Neuronal stem cell (in vitro differentiated cells): ENCODE measurements at regions not wholly inside any gene's neighbourhood (a gene's known extent, or its start where the extent isn't known, plus 50 kb on each side); places are given as distances from the start of the nearest gene placed in this dataset.

Experiments used
- DNase-seq: peaks from one replicate; pipeline ENCODE4 v3.0.0-alpha.2; 2013; ENCODE audit warnings: low spot score
- H2AFZ ChIP-seq: one replicate; pipeline ENCODE4 v1.6.1; 2013; ENCODE audit warnings: mild to moderate bottlenecking, low read length, inconsistent platforms
- H2AK5ac ChIP-seq: 2 replicates; pipeline ENCODE4 v1.6.1; 2013; ENCODE audit warnings: low read depth, mild to moderate bottlenecking, inconsistent platforms, low read length, moderate library complexity, mixed read lengths
- H2BK120ac ChIP-seq: 2 replicates; pipeline ENCODE4 v1.6.1; 2013; ENCODE audit warnings: low read depth, mild to moderate bottlenecking, inconsistent platforms, low read length, moderate library complexity, mixed read lengths
- H2BK12ac ChIP-seq: one replicate; pipeline ENCODE4 v1.6.1; 2013; ENCODE audit warnings: low read length, inconsistent platforms
- H2BK15ac ChIP-seq: 2 replicates; pipeline ENCODE4 v1.6.1; 2013; ENCODE audit warnings: mild to moderate bottlenecking, low read length, inconsistent platforms, mixed read lengths
- H2BK5ac ChIP-seq: one replicate; pipeline ENCODE4 v1.6.1; 2013; ENCODE audit warnings: inconsistent platforms, mild to moderate bottlenecking, low read length, moderate library complexity
- H3K14ac ChIP-seq: one replicate; pipeline ENCODE4 v1.6.1; 2013; ENCODE audit warnings: low read length, inconsistent platforms
- H3K18ac ChIP-seq: 2 replicates; pipeline ENCODE4 v1.6.1; 2013; ENCODE audit warnings: low read length, inconsistent platforms
- H3K23ac ChIP-seq: 2 replicates; pipeline ENCODE4 v1.6.1; 2013; ENCODE audit warnings: low read depth, mild to moderate bottlenecking, mixed read lengths, low read length, inconsistent platforms; ENCODE audit not compliant: poor library complexity
- H3K27ac ChIP-seq: replicated peaks from 3 replicates; pipeline ENCODE4 v1.5.1; 2013; ENCODE audit warnings: low read length, inconsistent platforms
- H3K27me3 ChIP-seq, 3 experiments: 2 replicates each; pipeline ENCODE4 v1.6.1; 2013; ENCODE audit warnings: low read length in 3 of 3, mild to moderate bottlenecking in 2 of 3, inconsistent platforms in 1 of 3, low read depth in 1 of 3, mixed read lengths in 1 of 3, moderate library complexity in 1 of 3; ENCODE audit not compliant: control insufficient read depth in 3 of 3, insufficient read depth in 3 of 3
- H3K36me3 ChIP-seq, 2 donors: replicated peaks in 1 of 2; 2 replicates each; pipeline ENCODE4 v1.6.1; 2013; ENCODE audit warnings: low read length in 2 of 2; ENCODE audit not compliant: control insufficient read depth in 2 of 2, insufficient read depth in 2 of 2
- H3K4ac ChIP-seq: 2 replicates; pipeline ENCODE4 v1.6.1; 2013; ENCODE audit warnings: inconsistent platforms, mild to moderate bottlenecking, low read length, moderate library complexity
- H3K4me1 ChIP-seq, 2 donors: 1 replicate in 1 of 2; 2 replicates in 1 of 2; pipeline ENCODE4 v1.6.1; 2013; ENCODE audit warnings: low read length in 2 of 2, low read depth in 1 of 2; ENCODE audit not compliant: control insufficient read depth in 2 of 2, insufficient read depth in 1 of 2
- H3K4me2 ChIP-seq: one replicate; pipeline ENCODE4 v1.6.1; 2013; ENCODE audit warnings: mild to moderate bottlenecking, low read length, inconsistent platforms; ENCODE audit not compliant: insufficient read depth, poor library complexity, severe bottlenecking
- H3K4me3 ChIP-seq, 2 donors: 2 replicates each; pipeline ENCODE4 v1.5.1; 2013; ENCODE audit warnings: low read length in 2 of 2, mild to moderate bottlenecking in 2 of 2, inconsistent platforms in 1 of 2, moderate library complexity in 1 of 2
- H3K79me1 ChIP-seq: one replicate; pipeline ENCODE4 v1.6.1; 2013; ENCODE audit warnings: low read depth, mild to moderate bottlenecking, inconsistent platforms, low read length, moderate library complexity
- H3K9ac ChIP-seq: one replicate; pipeline ENCODE4 v1.6.1; 2013; ENCODE audit warnings: mild to moderate bottlenecking, low read depth, low read length, inconsistent platforms; ENCODE audit not compliant: poor library complexity
- H3K9me3 ChIP-seq, 2 donors: replicated peaks in 1 of 2; 2 replicates each; pipeline versions ENCODE3 to v1.6.1; 2013; ENCODE audit warnings: low read length in 2 of 2, mild to moderate bottlenecking in 2 of 2, inconsistent platforms in 1 of 2, low read depth in 1 of 2, mixed read lengths in 1 of 2, moderate library complexity in 1 of 2; ENCODE audit not compliant: control insufficient read depth in 2 of 2, insufficient read depth in 1 of 2
- H4K8ac ChIP-seq: one replicate; pipeline ENCODE4 v1.6.1; 2013; ENCODE audit warnings: low read depth, mild to moderate bottlenecking, inconsistent platforms, low read length, moderate library complexity
- H4K91ac ChIP-seq: one replicate; pipeline ENCODE4 v1.6.1; 2013; ENCODE audit warnings: low read length, low read depth, mild to moderate bottlenecking, inconsistent platforms; ENCODE audit not compliant: poor library complexity
- WGBS, 2 donors: extraction: QIAGEN DNeasy Blood & Tissue Kit; methylation state at CpG; one replicate each; pipeline ENCODE4 v1.1.7; 2013; ENCODE audit warnings: missing lambda C conversion rate in 2 of 2, mixed read lengths in 1 of 2; ENCODE audit not compliant: insufficient read length in 2 of 2, insufficient replicate concordance in 1 of 2; ENCODE audit errors: extremely low coverage in 2 of 2; 5-methylcytosine and 5-hydroxymethylcytosine counted together

GRCh38 chr15:56534728-56535127 lies 69.8 kb upstream of the MNS1 start:
- no CpG with 5 or more reads among the region's 4 CpGs for WGBS, 2 donors
- H3K9me3 ChIP-seq, result no peaks in the 10 kb centered on the region
- peaks cover 1 to 2% of the 10 kb centered on the region in 2 donors for H3K4me1 ChIP-seq
- no peak overlapping the region for H2AK5ac ChIP-seq
- no peak overlapping the region for H3K27ac ChIP-seq
- H3K4me3 ChIP-seq, result no peak overlapping the region
- H3K4ac ChIP-seq, result no peak overlapping the region
- no peak overlapping the region for H2BK120ac ChIP-seq
- H2BK15ac ChIP-seq, result no peak overlapping the region
- no peak overlapping the region for H2AFZ ChIP-seq
- no peak overlapping the region for H3K9ac ChIP-seq
- H3K79me1 ChIP-seq, result no peaks in the 10 kb centered on the region
- no peak overlapping the region for H4K8ac ChIP-seq
- H2BK12ac ChIP-seq, result no peak overlapping the region
- H3K27me3 ChIP-seq, result no peaks in the 10 kb centered on the region
- H3K14ac ChIP-seq, result no peak overlapping the region
- H4K91ac ChIP-seq, result no peak overlapping the region
- H3K23ac ChIP-seq, result no peak overlapping the region
- no peak for DNase-seq
- no peak overlapping the region for H2BK5ac ChIP-seq
- no peaks in the 10 kb centered on the region for H3K36me3 ChIP-seq
- no peak overlapping the region for H3K4me2 ChIP-seq
- H3K18ac ChIP-seq, result no peak overlapping the region

- H2BK5ac ChIP-seq, result no peak overlapping the region
- H3K14ac ChIP-seq, result no peak overlapping the region
- H2BK15ac ChIP-seq, result no peak overlapping the region
- H3K4me1 ChIP-seq, result peaks cover 1 to 2% of the 10 kb centered on the region in 2 donors
- H3K27me3 ChIP-seq, result no peaks in the 10 kb centered on the region
- H4K8ac ChIP-seq, result no peak overlapping the region
- no peak overlapping the region for H3K18ac ChIP-seq
- no peaks in the 10 kb centered on the region for H3K79me1 ChIP-seq
- WGBS, 2 donors, result no CpG with 5 or more reads among the region's 2 CpGs
- H2BK120ac ChIP-seq, result no peak overlapping the region
- no peak overlapping the region for H2AFZ ChIP-seq
- H3K4me2 ChIP-seq, result no peak overlapping the region
- H3K27ac ChIP-seq, result no peak overlapping the region
- no peak overlapping the region for H3K9ac ChIP-seq
- no peak for DNase-seq
- no peak overlapping the region for H2AK5ac ChIP-seq
- no peak overlapping the region for H2BK12ac ChIP-seq
- no peak overlapping the region for H3K4me3 ChIP-seq
- no peak overlapping the region for H3K4ac ChIP-seq
- H3K36me3 ChIP-seq, result no peaks in the 10 kb centered on the region
- H3K9me3 ChIP-seq, result no peaks in the 10 kb centered on the region
- H4K91ac ChIP-seq, result no peak overlapping the region
- no peak overlapping the region for H3K23ac ChIP-seq
Measured at GRCh38 chr15:56533731-56534403, 68.9 kb upstream of the MNS1 start.

GRCh38 chr15:56532721-56533460 lies 68.0 kb upstream of the MNS1 start:
- H3K4me3 ChIP-seq, result no peak overlapping the region
- no CpG with 5 or more reads among the region's 4 CpGs for WGBS, 2 donors
- H4K8ac ChIP-seq, result no peak overlapping the region
- no peak overlapping the region for H2BK5ac ChIP-seq
- no peak overlapping the region for H2AK5ac ChIP-seq
- H3K14ac ChIP-seq, result no peak overlapping the region
- no peak overlapping the region for H4K91ac ChIP-seq
- no peak overlapping the region for H3K9ac ChIP-seq
- no peak overlapping the region for H2BK15ac ChIP-seq
- H3K79me1 ChIP-seq, result no peaks in the 10 kb centered on the region
- H3K9me3 ChIP-seq, result no peaks in the 10 kb centered on the region
- H3K27me3 ChIP-seq, result no peaks in the 10 kb centered on the region
- H3K36me3 ChIP-seq, result no peaks in the 10 kb centered on the region
- H2AFZ ChIP-seq, result no peak overlapping the region
- H2BK120ac ChIP-seq, result no peak overlapping the region
- no peak overlapping the region for H3K4me2 ChIP-seq
- H2BK12ac ChIP-seq, result no peak overlapping the region
- H3K27ac ChIP-seq, result no peak overlapping the region
- H3K4me1 ChIP-seq, result peaks cover 1 to 2% of the 10 kb centered on the region in 2 donors
- no peak overlapping the region for H3K4ac ChIP-seq
- no peak overlapping the region for H3K23ac ChIP-seq
- no peak overlapping the region for H3K18ac ChIP-seq
- DNase-seq, result no peak

DNA sequence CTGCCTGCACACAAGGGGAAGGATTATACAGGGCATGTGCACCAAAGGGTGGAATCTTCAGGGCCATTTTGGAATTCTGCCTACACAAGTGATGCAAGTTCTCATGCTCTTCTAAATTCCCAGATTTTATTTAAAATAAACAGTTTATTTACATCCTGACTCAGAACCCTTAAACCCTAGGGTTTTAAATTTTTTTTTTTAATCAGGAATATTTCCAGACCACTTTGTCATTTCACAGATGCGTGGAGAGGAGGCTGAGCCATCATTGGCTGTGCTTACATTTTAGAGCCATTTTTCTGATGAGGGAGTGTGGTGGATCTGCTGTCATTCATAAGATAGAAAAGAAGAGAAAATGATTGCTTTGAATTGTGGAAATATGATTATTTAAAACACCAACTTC lies 65.2 kb upstream of the MNS1 start:
- Histone ChIP-seq H2AK5ac (no peak overlapping the region), H3K4ac (no peak overlapping the region), H3K4me2 (no peak overlapping the region), H3K27ac (no peak overlapping the region), H2BK5ac (no peak overlapping the region), H2BK15ac (no peak overlapping the region), H4K91ac (no peak overlapping the region), H3K4me3 (no peak overlapping the region), H3K79me1 (no peaks in the 10 kb centered on the region), H3K4me1 (peaks cover 0 to 2% of the 10 kb centered on the region in 2 donors), H4K8ac (no peak overlapping the region), H3K9ac (no peak overlapping the region), H3K14ac (no peak overlapping the region), H3K23ac (no peak overlapping the region), H3K9me3 (no peaks in the 10 kb centered on the region), H2BK12ac (no peak overlapping the region), H3K18ac (no peak overlapping the region), H3K36me3 (no peaks in the 10 kb centered on the region), H2AFZ (no peak overlapping the region), H3K27me3 (no peaks in the 10 kb centered on the region), H2BK120ac (no peak overlapping the region)
- WGBS, 2 donors, result no CpG with 5 or more reads among the region's 1 CpG
- no peak for DNase-seq
